ENCODE measurements at regions not wholly inside any gene's neighbourhood (a gene's known extent, or its start where the extent isn't known, plus 50 kb on each side); places are given as distances from the start of the nearest gene placed in this dataset.

DNA sequence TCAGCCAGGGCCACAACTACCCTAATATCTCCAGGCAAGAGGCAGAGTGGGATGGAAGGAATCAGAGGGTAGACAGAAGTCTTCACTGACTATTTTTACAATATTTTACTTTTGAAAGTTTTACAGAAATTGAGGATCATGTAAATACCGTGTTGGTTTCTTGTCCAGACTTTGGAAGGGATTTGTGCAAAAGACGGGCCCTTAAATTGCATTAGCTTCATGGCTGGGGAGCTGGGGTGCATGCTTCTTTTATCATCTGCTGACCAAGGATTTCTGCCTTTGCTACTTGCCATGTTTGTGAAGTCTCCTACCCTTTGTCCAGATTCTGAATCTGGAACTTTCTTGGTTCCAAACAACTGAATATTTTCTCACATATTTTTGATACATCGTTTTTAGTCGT, 107.7 kb upstream of the GRIN3A start:
- TF ChIP-seq CTCF (IDR thresholded peaks at IDR 0.05) (no peak), POLR2A (IDR thresholded peaks at IDR 0.05) (no peak)

Measured in uterus (tissue), 2 donors.